ENCODE measurements at regions not wholly inside any gene's neighbourhood (a gene's known extent, or its start where the extent isn't known, plus 50 kb on each side); places are given as distances from the start of the nearest gene placed in this dataset.

DNA sequence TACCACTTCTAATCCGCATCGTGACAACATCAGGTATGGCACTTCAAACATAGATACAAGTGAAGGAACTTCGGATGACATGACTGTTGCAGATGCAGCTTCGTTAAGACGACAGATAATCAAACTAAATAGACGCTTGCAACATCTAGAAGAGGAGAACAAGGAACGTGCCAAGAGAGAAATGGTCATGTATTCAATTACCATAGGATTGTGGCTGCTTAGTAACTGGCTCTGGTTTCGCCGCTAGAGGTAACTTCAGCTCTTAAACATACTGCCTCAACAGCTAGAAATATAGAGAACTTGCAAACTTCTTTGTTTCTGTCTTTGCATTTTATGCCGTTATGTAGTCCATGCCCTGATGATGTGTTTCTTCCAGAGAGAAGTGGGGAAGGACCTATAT is 530.8 kb upstream of the DIPK2B start:
- H3K23ac ChIP-seq (ENCODE audit: low read depth, low read length) = no peak overlapping the region
- no peaks in the 10 kb centered on the region for H3K9me1 ChIP-seq (ENCODE audit: insufficient read depth, low read length)
- H3K36me3 ChIP-seq (ENCODE audit: control insufficient read depth, insufficient read depth, low read length) = no peaks in the 10 kb centered on the region
- H3K4me1 ChIP-seq (ENCODE audit: control insufficient read depth, insufficient read depth, low read length) = no peaks in the 10 kb centered on the region
- H4K8ac ChIP-seq (ENCODE audit: low read depth in 2 of 2, low read length in 2 of 2) = no peak overlapping the region
- H2BK20ac ChIP-seq (ENCODE audit: low read depth, low read length) = no peak overlapping the region
- ChIA-PET CTCF (no interaction called here), POLR2A (ENCODE audit: unreplicated experiment) (no interaction called here)
- no peak overlapping the region for H3K9ac ChIP-seq (ENCODE audit: low read depth, low read length)
- H3K4me2 ChIP-seq (ENCODE audit: low read depth, low read length) = no peak overlapping the region
- in situ Hi-C loops (cut with MboI; ENCODE audit: low sequenced_read_pairs) (loop anchor here (10.0 kb wide), 1 partner anchor 387 kb away; no protein-coding TSS in a partner anchor), dilution Hi-C loops (cut with HindIII; ENCODE audit: low sequenced_read_pairs, unreplicated experiment) (no loop called here), intact Hi-C loops (cut with micrococcal nuclease) (no loop called here)
- H2BK5ac ChIP-seq (ENCODE audit: low read depth, low read length, poor library complexity, severe bottlenecking) = no peak overlapping the region
- H3K27ac ChIP-seq (ENCODE audit: insufficient read depth, low read length) = no peak overlapping the region
- H3K4me3 ChIP-seq (ENCODE audit: insufficient read depth, low read depth, low read length) = no peak overlapping the region
- H4K5ac ChIP-seq (ENCODE audit: low read depth, low read length) = no peak overlapping the region
- H3K4ac ChIP-seq (ENCODE audit: low read depth, low read length) = no peak overlapping the region
- ATAC-seq (ENCODE audit: low read depth) = no peak
- H3K9me3 ChIP-seq (ENCODE audit: control insufficient read depth, insufficient read depth, low read length) = no peaks in the 10 kb centered on the region
- no peak overlapping the region for H2AK5ac ChIP-seq (ENCODE audit: low read depth, low read length)
- 94% methylated on average over 2 of the region's 10 CpGs; no CpG with 5 or more reads in 1 of the 2 experiments for WGBS, 2 experiments (ENCODE audit: extremely low coverage in 2 of 2, insufficient read length in 1 of 2)
- H3K79me1 ChIP-seq (ENCODE audit: low read depth in 1 of 2, low read length in 2 of 2) = no peaks in the 10 kb centered on the region
- no peak overlapping the region for H3K56ac ChIP-seq (ENCODE audit: extremely low read depth, insufficient read depth, low read length)
- H3K18ac ChIP-seq (ENCODE audit: low read depth, low read length) = no peak overlapping the region
- no peaks in the 10 kb centered on the region for H4K20me1 ChIP-seq (ENCODE audit: insufficient read depth, low read length)
- H3K27me3 ChIP-seq (ENCODE audit: control insufficient read depth, insufficient read depth, low read length) = no peaks in the 10 kb centered on the region; the same call in 1 of the 2 replicates
- no peak for DNase-seq
- H2BK15ac ChIP-seq (ENCODE audit: low read depth, low read length) = no peak overlapping the region
- BruUV-seq (replicated peaks) = no TSS peak
- no peak overlapping the region for H3K14ac ChIP-seq (replicated peaks; ENCODE audit: low read depth, low read length)
- TF ChIP-seq MAZ (IDR thresholded peaks at IDR 0.05; ENCODE audit: borderline replicate concordance, low read depth, low read length) (no peak), RCOR1 (IDR thresholded peaks at IDR 0.05; ENCODE audit: insufficient replicate concordance, low read length) (no peak), POLR2A (IDR thresholded peaks at IDR 0.05; ENCODE audit: low read depth, low read length) (no peak), USF2 (IDR thresholded peaks at IDR 0.05; ENCODE audit: low read depth, low read length) (no peak), RFX5 (IDR thresholded peaks at IDR 0.05; ENCODE audit: low read depth, low read length) (no peak), MAFK (IDR thresholded peaks at IDR 0.05; ENCODE audit: low read depth, low read length) (no peak), CTCF (conservative IDR thresholded peaks at IDR 0.05; ENCODE audit: low read depth, low read length) (no peak), FOS (IDR thresholded peaks at IDR 0.05; ENCODE audit: low read depth, low read length) (no peak), CHD1 (IDR thresholded peaks at IDR 0.05; ENCODE audit: low read depth, low read length) (no peak), SMC3 (IDR thresholded peaks at IDR 0.05; ENCODE audit: low read depth, low read length) (no peak), NFE2L2 (IDR thresholded peaks at IDR 0.05; ENCODE audit: low read depth, low read length) (no peak)
- no peak overlapping the region for H4K91ac ChIP-seq (ENCODE audit: insufficient read depth, low read depth, low read length)
- no peak overlapping the region for H2BK120ac ChIP-seq (ENCODE audit: low read depth, low read length)
- no peak overlapping the region for H2AFZ ChIP-seq (replicated peaks; ENCODE audit: low read length, poor library complexity)
- no peak overlapping the region for H2AK9ac ChIP-seq (replicated peaks; ENCODE audit: low read depth, low read length, poor library complexity)

Measured in IMR-90 (cell line).